DND-41 (cell line): ENCODE measurements at regions not wholly inside any gene's neighbourhood (a gene's known extent, or its start where the extent isn't known, plus 50 kb on each side); places are given as distances from the start of the nearest gene placed in this dataset.
A peak's percentile ranks its signal among the peaks of the same experiment; 100 is the strongest.

ENCODE experiments used
- ATAC-seq: fragments of 200-7000 bp; cut with Tn5 transposase; 3 replicates; pipeline ENCODE4 v1.9.1; 2021; ENCODE audit warnings: low read depth; ENCODE audit not compliant: insufficient read depth
- DNase-seq: peaks from one replicate; pipeline ENCODE4 v3.0.0-alpha.2; 2020
- H2AFZ ChIP-seq: 2 replicates; pipeline ENCODE4 v1.6.0; 2012; ENCODE audit warnings: low read depth, low read length
- H3K27ac ChIP-seq: 2 replicates; pipeline ENCODE4 v1.5.1; 2012; ENCODE audit warnings: low read length, inconsistent platforms
- H3K27me3 ChIP-seq: fragments of 200-600 bp; sonication (generic); 2 replicates; pipeline ENCODE4 v1.6.0; 2012; ENCODE audit warnings: low read length, mild to moderate bottlenecking, inconsistent platforms; ENCODE audit not compliant: insufficient read depth, poor library complexity
- H3K36me3 ChIP-seq: 2 replicates; pipeline ENCODE4 v1.5.1; 2012; ENCODE audit warnings: low read length, inconsistent platforms; ENCODE audit not compliant: insufficient read depth
- H3K4me1 ChIP-seq: 2 replicates; pipeline ENCODE4 v1.5.1; 2012; ENCODE audit warnings: mild to moderate bottlenecking, low read length; ENCODE audit not compliant: insufficient read depth
- H3K4me2 ChIP-seq: 2 replicates; pipeline ENCODE4 v1.6.0; 2012; ENCODE audit warnings: mild to moderate bottlenecking, moderate library complexity, low read length, inconsistent platforms; ENCODE audit not compliant: insufficient read depth
- H3K4me3 ChIP-seq, 2 experiments: fragments of 200-600 bp in 1 of 2; shearing (Covaris generic) in 1 of 2; 2 replicates each; pipeline ENCODE4 v1.5.1; 2012 to 2016; ENCODE audit warnings: inconsistent platforms in 2 of 2, low read length in 2 of 2, mild to moderate bottlenecking in 2 of 2, low read depth in 1 of 2, moderate library complexity in 1 of 2
- H3K79me2 ChIP-seq: 2 replicates; pipeline ENCODE4 v1.6.0; 2012; ENCODE audit warnings: low read length, inconsistent platforms; ENCODE audit not compliant: insufficient read depth
- H3K9ac ChIP-seq: 2 replicates; pipeline ENCODE4 v1.6.0; 2012; ENCODE audit warnings: low read depth, mild to moderate bottlenecking, inconsistent platforms, low read length, moderate library complexity
- H3K9me3 ChIP-seq: 2 replicates; pipeline ENCODE4 v1.5.1; 2012; ENCODE audit warnings: low read length, moderate library complexity, mild to moderate bottlenecking, inconsistent platforms; ENCODE audit not compliant: insufficient read depth, severe bottlenecking
- H4K20me1 ChIP-seq: 2 replicates; pipeline ENCODE4 v1.6.0; 2012; ENCODE audit warnings: low read length; ENCODE audit not compliant: insufficient read depth
- EZH2 ChIP-seq: IDR thresholded peaks from 3 replicates; pipeline ENCODE4 v1.6.1; 2012; ENCODE audit warnings: borderline replicate concordance, low read depth, mild to moderate bottlenecking, moderate library complexity, low read length, inconsistent platforms; ENCODE audit not compliant: severe bottlenecking
- TF ChIP-seq, protein P1 (sequence below): IDR thresholded peaks from 2 replicates; pipeline ENCODE4 v1.5.1; 2012; ENCODE audit warnings: borderline replicate concordance, low read length, moderate library complexity, mild to moderate bottlenecking; ENCODE audit not compliant: poor library complexity, severe bottlenecking; ENCODE audit errors: extremely low read depth

DNA sequence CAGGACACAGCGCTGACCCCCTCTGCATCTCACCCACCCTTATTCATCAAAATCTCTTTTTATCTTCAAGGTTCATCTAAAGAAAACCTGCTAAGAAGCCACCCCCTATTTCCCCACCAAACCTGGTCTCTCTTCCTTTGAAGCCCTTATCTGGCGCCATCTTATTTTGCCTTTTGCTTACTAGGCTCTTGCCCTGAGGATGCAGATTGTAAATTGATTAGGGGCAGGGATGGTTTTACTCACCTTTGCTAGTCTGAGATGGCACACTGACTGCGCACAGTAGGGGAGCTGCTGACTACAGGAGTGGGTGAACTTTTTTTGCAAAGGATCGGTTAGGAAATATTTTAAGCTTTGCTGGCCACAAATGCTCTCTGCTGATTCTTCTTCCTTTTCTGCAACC, 78.9 kb upstream of the BHLHE40 start:
- no peak for DNase-seq
- TF ChIP-seq, protein P1, sequence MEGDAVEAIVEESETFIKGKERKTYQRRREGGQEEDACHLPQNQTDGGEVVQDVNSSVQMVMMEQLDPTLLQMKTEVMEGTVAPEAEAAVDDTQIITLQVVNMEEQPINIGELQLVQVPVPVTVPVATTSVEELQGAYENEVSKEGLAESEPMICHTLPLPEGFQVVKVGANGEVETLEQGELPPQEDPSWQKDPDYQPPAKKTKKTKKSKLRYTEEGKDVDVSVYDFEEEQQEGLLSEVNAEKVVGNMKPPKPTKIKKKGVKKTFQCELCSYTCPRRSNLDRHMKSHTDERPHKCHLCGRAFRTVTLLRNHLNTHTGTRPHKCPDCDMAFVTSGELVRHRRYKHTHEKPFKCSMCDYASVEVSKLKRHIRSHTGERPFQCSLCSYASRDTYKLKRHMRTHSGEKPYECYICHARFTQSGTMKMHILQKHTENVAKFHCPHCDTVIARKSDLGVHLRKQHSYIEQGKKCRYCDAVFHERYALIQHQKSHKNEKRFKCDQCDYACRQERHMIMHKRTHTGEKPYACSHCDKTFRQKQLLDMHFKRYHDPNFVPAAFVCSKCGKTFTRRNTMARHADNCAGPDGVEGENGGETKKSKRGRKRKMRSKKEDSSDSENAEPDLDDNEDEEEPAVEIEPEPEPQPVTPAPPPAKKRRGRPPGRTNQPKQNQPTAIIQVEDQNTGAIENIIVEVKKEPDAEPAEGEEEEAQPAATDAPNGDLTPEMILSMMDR = no peak
- TF ChIP-seq EZH2 = no peak

DNA sequence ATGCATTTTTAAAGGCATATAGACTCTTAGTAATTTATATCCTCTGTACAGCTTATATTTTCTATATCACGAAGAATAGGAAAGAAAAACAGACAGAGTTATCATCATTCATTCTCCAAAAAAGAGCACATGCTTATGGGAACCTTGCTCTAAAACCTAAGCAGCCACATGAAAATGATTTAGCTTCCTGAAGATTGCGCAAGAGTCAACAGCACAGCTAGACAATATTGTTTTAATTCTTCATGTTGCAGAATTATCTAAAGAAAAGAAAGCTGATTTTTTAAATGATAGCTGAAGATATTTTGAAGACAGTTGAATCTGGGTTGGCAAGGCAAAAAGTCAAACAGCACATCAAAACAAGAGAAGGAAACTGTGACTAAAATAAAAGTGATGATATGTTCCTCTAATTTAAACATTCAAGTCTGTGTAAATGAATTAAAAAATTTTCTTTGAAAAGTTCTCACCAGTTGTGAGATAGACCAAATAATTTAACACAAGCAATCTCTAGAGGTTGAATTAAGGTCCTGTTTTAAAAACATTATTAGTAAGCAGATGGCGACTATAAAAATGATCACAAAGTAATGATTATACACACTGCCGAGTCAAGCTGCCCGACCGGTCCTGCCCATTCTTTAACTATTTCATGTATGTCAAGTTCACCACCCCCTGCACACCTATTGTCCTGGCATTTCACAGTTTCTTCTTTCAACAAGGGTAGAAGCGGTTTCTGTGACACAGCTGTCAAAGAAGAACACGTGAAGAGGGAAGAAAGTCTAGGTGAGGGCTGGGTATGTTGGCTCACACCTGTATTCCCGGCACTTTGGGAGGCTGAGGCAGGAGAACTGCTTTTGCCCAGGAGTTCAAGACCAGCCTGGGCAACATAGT, 74.2 kb upstream of the BHLHE40 start:
- H3K4me1 ChIP-seq = peaks cover 51% of the 10 kb centered on the region
- ATAC-seq (peak; percentile 80), DNase-seq (peak; percentile 41)
- no peaks in the 10 kb centered on the region for H4K20me1 ChIP-seq
- TF ChIP-seq, protein P1 = no peak
- TF ChIP-seq EZH2 = no peak
- H3K4me3 ChIP-seq = no peak overlapping the region
- H3K27ac ChIP-seq = peak overlapping the region; percentile 62
- peak overlapping the region; percentile 50 for H3K4me2 ChIP-seq
- no peaks in the 10 kb centered on the region for H3K79me2 ChIP-seq
- H3K27me3 ChIP-seq = no peaks in the 10 kb centered on the region
- H3K9me3 ChIP-seq = no peaks in the 10 kb centered on the region
- H3K36me3 ChIP-seq = no peaks in the 10 kb centered on the region
- H3K9ac ChIP-seq = peak overlapping the region; percentile 23; the same call in 1 of the 2 replicates
- peak overlapping the region; percentile 4; the same call in 1 of the 2 replicates for H2AFZ ChIP-seq

More for the DNA sequence above, 78.9 kb upstream of the BHLHE40 start:
- no peaks in the 10 kb centered on the region for H3K36me3 ChIP-seq
- H3K4me3 ChIP-seq = no peak overlapping the region
- no peaks in the 10 kb centered on the region for H3K79me2 ChIP-seq
- no peaks in the 10 kb centered on the region for H4K20me1 ChIP-seq
- no peak overlapping the region for H3K4me2 ChIP-seq
- ATAC-seq = no peak
- H2AFZ ChIP-seq = no peak overlapping the region
- peaks cover 20% of the 10 kb centered on the region for H3K4me1 ChIP-seq
- no peak overlapping the region for H3K9ac ChIP-seq
- no peak overlapping the region for H3K27ac ChIP-seq
- H3K27me3 ChIP-seq = no peaks in the 10 kb centered on the region
- H3K9me3 ChIP-seq = no peaks in the 10 kb centered on the region

DNA sequence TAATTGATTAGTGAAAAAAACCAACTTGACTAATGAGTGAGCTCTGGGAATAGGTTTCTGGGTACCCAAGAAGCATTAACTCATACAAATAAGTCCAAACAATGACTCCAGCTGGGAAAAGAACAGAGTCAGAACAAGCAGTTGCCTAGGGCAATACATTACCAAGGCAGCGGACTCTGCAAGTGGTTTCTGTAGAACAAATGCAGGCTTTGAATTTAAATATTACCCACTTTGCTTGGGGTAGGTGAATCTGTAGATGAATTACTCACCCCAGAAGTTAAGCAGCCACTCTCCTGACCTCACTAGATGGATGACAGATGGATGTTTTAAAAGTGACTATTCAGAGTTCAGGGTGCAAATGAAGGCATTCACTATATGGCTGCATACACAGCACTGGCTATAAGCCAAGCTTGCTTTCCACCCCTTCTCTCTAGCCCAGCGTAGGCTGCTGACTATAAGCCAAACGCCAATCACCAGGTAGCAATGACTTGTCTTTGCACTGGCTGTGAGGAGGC, 73.1 kb upstream of the BHLHE40 start:
- peak; percentile 23; the same call in 1 of the 3 replicates for ATAC-seq
- H2AFZ ChIP-seq = no peak overlapping the region

More for the DNA sequence above, 73.1 kb upstream of the BHLHE40 start:
- no peaks in the 10 kb centered on the region for H3K9me3 ChIP-seq
- H3K27ac ChIP-seq = peak overlapping the region; percentile 54
- no peaks in the 10 kb centered on the region for H3K79me2 ChIP-seq
- H3K9ac ChIP-seq = no peak overlapping the region
- H3K4me1 ChIP-seq = peaks cover 51% of the 10 kb centered on the region
- no peak overlapping the region for H3K4me3 ChIP-seq
- DNase-seq = no peak
- H3K36me3 ChIP-seq = no peaks in the 10 kb centered on the region
- H4K20me1 ChIP-seq = no peaks in the 10 kb centered on the region
- no peak overlapping the region for H3K4me2 ChIP-seq
- TF ChIP-seq EZH2 = no peak
- TF ChIP-seq, protein P1 = no peak
- H3K27me3 ChIP-seq = no peaks in the 10 kb centered on the region
